GM23248 (cell line): ENCODE measurements at regions not wholly inside any gene's neighbourhood (a gene's known extent, or its start where the extent isn't known, plus 50 kb on each side); places are given as distances from the start of the nearest gene placed in this dataset.

Experiments
- DNase-seq: peaks from one replicate; pipeline ENCODE4 v3.0.0-alpha.2; 2015
- H2AFZ ChIP-seq: fragments of 200-600 bp; sonication (generic); 2 replicates; pipeline ENCODE4 v1.6.1; 2016; ENCODE audit warnings: antibody characterized with exemption
- H3F3A ChIP-seq: fragments of 200-600 bp; sonication (generic); 2 replicates; pipeline ENCODE4 v1.6.1; 2016; ENCODE audit warnings: mild to moderate bottlenecking, antibody characterized with exemption, mixed run types; ENCODE audit not compliant: insufficient read depth
- H3K27ac ChIP-seq: fragments of 200-600 bp; sonication (generic); 2 replicates; pipeline ENCODE4 v1.5.1; 2016; ENCODE audit warnings: mild to moderate bottlenecking
- H3K27me3 ChIP-seq: fragments of 200-600 bp; sonication (generic); replicated peaks from 2 replicates; pipeline ENCODE4 v1.6.1; 2016; ENCODE audit warnings: mild to moderate bottlenecking; ENCODE audit not compliant: insufficient read depth
- H3K36me3 ChIP-seq: fragments of 200-600 bp; sonication (generic); 2 replicates; pipeline ENCODE4 v1.6.1; 2016; ENCODE audit warnings: low read depth, mild to moderate bottlenecking
- H3K4me1 ChIP-seq: fragments of 200-600 bp; sonication (generic); 2 replicates; pipeline ENCODE4 v1.6.1; 2016; ENCODE audit warnings: mild to moderate bottlenecking; ENCODE audit not compliant: insufficient read depth
- H3K4me2 ChIP-seq: fragments of 200-600 bp; sonication (generic); one replicate; pipeline ENCODE4 v1.6.1; 2016; ENCODE audit warnings: mild to moderate bottlenecking; ENCODE audit not compliant: unreplicated experiment
- H3K4me3 ChIP-seq: fragments of 200-600 bp; sonication (generic); 2 replicates; pipeline ENCODE4 v1.5.1; 2016; ENCODE audit warnings: mild to moderate bottlenecking
- H3K79me2 ChIP-seq: fragments of 200-600 bp; sonication (generic); 2 replicates; pipeline ENCODE4 v1.6.1; 2016; ENCODE audit warnings: mild to moderate bottlenecking; ENCODE audit not compliant: insufficient read depth
- H3K9ac ChIP-seq: fragments of 200-600 bp; sonication (generic); 2 replicates; pipeline ENCODE4 v1.6.1; 2016; ENCODE audit warnings: mild to moderate bottlenecking
- H3K9me2 ChIP-seq: fragments of 200-600 bp; sonication (generic); 2 replicates; pipeline ENCODE4 v1.6.1; 2016; ENCODE audit warnings: mixed run types, mild to moderate bottlenecking, moderate library complexity; ENCODE audit not compliant: insufficient read depth
- H3K9me3 ChIP-seq: fragments of 200-600 bp; sonication (generic); one replicate; pipeline ENCODE4 v1.6.1; 2017; ENCODE audit warnings: low read depth
- H4K20me1 ChIP-seq: fragments of 200-600 bp; sonication (generic); 2 replicates; pipeline ENCODE4 v1.6.0; 2016; ENCODE audit not compliant: insufficient read depth
- EZH2 ChIP-seq: fragments of 200-600 bp; sonication (generic); IDR thresholded peaks from 2 replicates; pipeline ENCODE4 v1.6.1; 2018; ENCODE audit warnings: antibody characterized with exemption, mild to moderate bottlenecking; ENCODE audit not compliant: insufficient read depth, poor library complexity, severe bottlenecking
- EZH2phosphoT487 ChIP-seq: fragments of 200-600 bp; sonication (generic); IDR thresholded peaks from 2 replicates; pipeline ENCODE4 v1.6.1; 2018; ENCODE audit warnings: antibody characterized with exemption, moderate library complexity, mild to moderate bottlenecking, low read depth; ENCODE audit not compliant: insufficient read depth
- WGBS, 2 experiments: methylation state at CpG; one replicate each; pipeline ENCODE4 v1.1.6; 2015 to 2017; ENCODE audit warnings: low lambda C conversion rate in 2 of 2, low coverage in 1 of 2; ENCODE audit errors: missing lambda C conversion rate in 2 of 2; 5-methylcytosine and 5-hydroxymethylcytosine counted together
- in situ Hi-C: fragments of 300-500 bp; cut with MboI; formaldehyde crosslinking; loops from 2 replicates; pipeline ENCODE4 v1.15.0; 2020

DNA sequence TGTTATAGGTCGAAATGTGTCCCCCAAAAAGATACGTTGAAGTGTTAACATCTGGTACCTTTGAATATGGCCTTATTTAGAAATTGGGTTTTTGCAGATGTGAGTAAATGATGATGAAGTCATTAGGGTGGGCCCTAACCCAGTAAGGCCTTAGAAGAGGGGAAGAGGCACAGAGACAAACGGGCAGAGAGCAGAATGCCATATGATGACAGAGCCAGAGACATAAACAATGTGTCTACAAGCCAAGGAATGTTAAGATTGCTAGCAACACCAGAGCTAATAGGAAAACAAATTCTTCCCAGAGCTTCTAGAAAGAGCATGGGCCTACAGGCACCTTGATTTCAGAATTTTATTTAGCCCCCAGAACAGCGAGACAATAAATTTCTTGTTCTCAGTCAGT, 693.1 kb upstream of the NECTIN3 start:
- WGBS, 2 experiments = 63 to 76% methylated on average over 4 of the region's 4 CpGs

DNA sequence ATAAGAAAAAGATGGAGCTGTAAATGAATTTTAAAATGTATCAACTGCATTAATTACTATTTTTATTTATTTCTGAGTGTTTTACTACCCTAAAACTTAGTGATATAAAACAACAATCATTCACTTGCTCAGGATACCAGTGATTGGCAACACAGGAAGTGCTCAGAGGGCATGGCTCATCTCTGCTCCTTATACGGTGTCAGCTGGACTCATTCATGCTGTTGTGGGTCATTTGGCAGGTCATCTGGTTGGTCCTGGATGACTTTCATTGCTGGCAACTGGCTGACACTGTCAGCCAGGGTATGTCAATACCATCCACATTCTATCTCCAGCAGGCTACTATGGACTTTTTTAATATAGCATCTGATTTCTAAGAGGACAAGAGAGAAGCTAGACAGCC, 689.6 kb upstream of the NECTIN3 start:
- Histone ChIP-seq H3K27ac (no peak overlapping the region), H4K20me1 (no peaks in the 10 kb centered on the region), H3K79me2 (no peaks in the 10 kb centered on the region), H3K9me2 (no peaks in the 10 kb centered on the region), H3K27me3 (no peaks in the 10 kb centered on the region), H3K9me3 (no peaks in the 10 kb centered on the region), H3K4me2 (no peak overlapping the region), H2AFZ (no peak overlapping the region), H3K9ac (no peak overlapping the region), H3F3A (no peaks in the 10 kb centered on the region), H3K4me1 (peaks cover 18% of the 10 kb centered on the region), H3K36me3 (no peaks in the 10 kb centered on the region), H3K4me3 (no peak overlapping the region)
- 56 to 68% methylated on average over 1 of the region's 1 CpG for WGBS, 2 experiments
- in situ Hi-C loops = no loop called here
- TF ChIP-seq EZH2phosphoT487 = no peak
- no peak for TF ChIP-seq EZH2
- no peak for DNase-seq

More for the DNA sequence above, 693.1 kb upstream of the NECTIN3 start:
- H3K79me2 ChIP-seq = no peaks in the 10 kb centered on the region
- no peaks in the 10 kb centered on the region for H3F3A ChIP-seq
- no peak overlapping the region for H3K4me3 ChIP-seq
- H3K9me3 ChIP-seq = no peaks in the 10 kb centered on the region
- H3K9ac ChIP-seq = no peak overlapping the region
- no peak for DNase-seq
- in situ Hi-C loops = no loop called here
- H4K20me1 ChIP-seq = no peaks in the 10 kb centered on the region
- no peak overlapping the region for H3K27ac ChIP-seq
- no peak for TF ChIP-seq EZH2
- TF ChIP-seq EZH2phosphoT487 = no peak
- no peaks in the 10 kb centered on the region for H3K9me2 ChIP-seq
- H2AFZ ChIP-seq = peak overlapping the region; percentile 46; the same call in 1 of the 2 replicates
- no peaks in the 10 kb centered on the region for H3K36me3 ChIP-seq
- no peak overlapping the region for H3K4me2 ChIP-seq
- H3K27me3 ChIP-seq = no peaks in the 10 kb centered on the region
- 0 out of 2 replicates have a peak, but pooled peaks cover under 1% of the 10 kb centered on the region for H3K4me1 ChIP-seq

DNA sequence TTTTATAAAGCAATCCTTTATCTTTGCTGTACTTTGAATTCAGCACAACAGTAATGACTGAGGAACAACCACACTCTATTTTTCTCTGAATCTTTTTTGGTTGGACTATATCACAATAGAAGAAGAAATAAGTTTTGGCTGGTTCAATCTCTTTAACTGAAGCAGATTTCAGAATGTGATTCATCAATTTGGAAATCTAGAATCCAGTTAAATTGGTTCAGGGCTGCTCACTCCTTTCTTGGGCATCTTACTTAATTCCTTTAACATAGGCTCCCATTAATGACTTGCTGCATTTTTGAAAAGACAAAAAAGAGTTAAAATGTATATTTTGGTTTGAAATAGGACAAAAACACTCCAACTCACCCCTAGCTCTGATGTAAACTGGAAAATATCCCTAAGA, 688.3 kb upstream of the NECTIN3 start:
- no peak overlapping the region for H3K27ac ChIP-seq
- peak overlapping the region; percentile 15; the same call in 1 of the 2 replicates for H2AFZ ChIP-seq
- peaks cover 18% of the 10 kb centered on the region for H3K4me1 ChIP-seq

DNA sequence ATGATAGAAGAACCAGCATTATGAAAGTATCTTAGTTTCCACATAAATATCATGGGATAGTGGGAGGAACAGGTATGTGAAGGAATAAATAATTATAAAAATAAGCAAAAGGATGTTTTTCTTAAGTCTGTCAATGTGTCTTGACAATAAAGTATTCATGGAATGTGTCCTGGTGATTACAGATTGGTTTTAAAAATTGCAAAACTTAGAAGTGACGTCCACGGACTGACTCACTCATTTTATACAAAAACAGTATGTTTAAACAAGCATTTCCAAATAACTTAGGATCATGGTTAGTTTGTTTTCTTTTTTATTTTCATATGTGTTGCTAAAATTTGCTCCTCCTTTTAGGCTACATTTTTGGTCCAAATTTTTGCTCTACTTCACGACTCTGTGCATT, 687.0 kb upstream of the NECTIN3 start:
- TF ChIP-seq EZH2phosphoT487 (no peak), EZH2 (no peak)
- Histone ChIP-seq H3K9me2 (no peaks in the 10 kb centered on the region), H3K4me3 (no peak overlapping the region), H3K27ac (peak overlapping the region; percentile 6; the same call in 1 of the 2 replicates), H3K9me3 (no peaks in the 10 kb centered on the region), H3K9ac (no peak overlapping the region), H3K27me3 (no peaks in the 10 kb centered on the region), H3K4me2 (no peak overlapping the region), H3K4me1 (peaks cover 18% of the 10 kb centered on the region), H3K79me2 (no peaks in the 10 kb centered on the region), H4K20me1 (no peaks in the 10 kb centered on the region), H3F3A (no peaks in the 10 kb centered on the region), H2AFZ (no peak overlapping the region), H3K36me3 (no peaks in the 10 kb centered on the region)
- in situ Hi-C loops = no loop called here
- WGBS, 2 experiments = 64 to 71% methylated on average over 3 of the region's 3 CpGs
- DNase-seq = peak; percentile 40

More for the DNA sequence above, 688.3 kb upstream of the NECTIN3 start:
- Histone ChIP-seq H3K9ac (no peak overlapping the region), H3K27me3 (no peaks in the 10 kb centered on the region), H3K4me2 (no peak overlapping the region), H3K4me3 (no peak overlapping the region), H3F3A (no peaks in the 10 kb centered on the region), H3K9me2 (no peaks in the 10 kb centered on the region), H4K20me1 (no peaks in the 10 kb centered on the region), H3K9me3 (no peaks in the 10 kb centered on the region), H3K79me2 (no peaks in the 10 kb centered on the region), H3K36me3 (no peaks in the 10 kb centered on the region)
- in situ Hi-C loops = no loop called here
- DNase-seq = peak; percentile 24
- TF ChIP-seq EZH2 (no peak), EZH2phosphoT487 (no peak)

DNA sequence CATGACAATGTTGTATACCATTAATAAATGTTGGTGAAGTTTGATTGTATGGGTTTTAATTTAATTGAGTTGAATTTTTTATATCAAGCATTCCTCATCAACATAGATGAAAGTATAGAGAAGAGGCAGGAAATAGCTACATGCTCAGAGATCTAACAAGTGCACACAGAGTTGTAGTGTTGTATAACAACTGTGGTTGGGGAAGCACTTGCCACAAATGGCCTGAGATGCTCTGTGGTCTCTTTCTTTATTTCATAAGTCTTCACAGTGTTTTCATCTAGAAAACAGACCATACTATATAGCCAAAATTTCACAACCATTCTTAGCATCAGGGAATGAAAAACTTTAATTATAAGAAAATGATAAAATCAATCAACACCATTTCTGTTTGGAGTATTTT, 682.6 kb upstream of the NECTIN3 start:
- peaks cover 12% of the 10 kb centered on the region for H3K4me1 ChIP-seq
- no peak overlapping the region for H3K9ac ChIP-seq
- H4K20me1 ChIP-seq = no peaks in the 10 kb centered on the region
- H3K4me2 ChIP-seq = no peak overlapping the region
- H3K79me2 ChIP-seq = no peaks in the 10 kb centered on the region
- no peaks in the 10 kb centered on the region for H3K9me3 ChIP-seq
- in situ Hi-C loops = no loop called here
- no peak overlapping the region for H3K4me3 ChIP-seq
- H3K9me2 ChIP-seq = no peaks in the 10 kb centered on the region
- DNase-seq = no peak
- TF ChIP-seq EZH2phosphoT487 = no peak
- TF ChIP-seq EZH2 = no peak
- no peaks in the 10 kb centered on the region for H3K36me3 ChIP-seq
- H2AFZ ChIP-seq = no peak overlapping the region
- no peaks in the 10 kb centered on the region for H3K27me3 ChIP-seq
- no peak overlapping the region for H3K27ac ChIP-seq
- H3F3A ChIP-seq = no peaks in the 10 kb centered on the region
